IPS-15b (cell line): ENCODE measurements at regions not wholly inside any gene's neighbourhood (a gene's known extent, or its start where the extent isn't known, plus 50 kb on each side); places are given as distances from the start of the nearest gene placed in this dataset.

Source experiments
- H3K27me3 ChIP-seq: one replicate; pipeline ENCODE4 v1.6.1; 2013; ENCODE audit warnings: low read length; ENCODE audit not compliant: control insufficient read depth, insufficient read depth
- H3K36me3 ChIP-seq: one replicate; pipeline ENCODE4 v1.6.1; 2013; ENCODE audit warnings: low read length; ENCODE audit not compliant: control insufficient read depth, insufficient read depth
- H3K4me1 ChIP-seq: one replicate; pipeline ENCODE4 v1.6.1; 2013; ENCODE audit warnings: mild to moderate bottlenecking, low read length; ENCODE audit not compliant: control insufficient read depth, insufficient read depth
- H3K4me3 ChIP-seq: one replicate; pipeline ENCODE4 v1.5.1; 2013; ENCODE audit warnings: low read depth, low read length
- H3K9ac ChIP-seq: one replicate; pipeline ENCODE4 v1.6.1; 2013; ENCODE audit warnings: low read depth, mild to moderate bottlenecking, low read length
- H3K9me3 ChIP-seq: one replicate; pipeline ENCODE4 v1.6.1; 2013; ENCODE audit warnings: mild to moderate bottlenecking, low read length; ENCODE audit not compliant: control insufficient read depth, insufficient read depth

DNA sequence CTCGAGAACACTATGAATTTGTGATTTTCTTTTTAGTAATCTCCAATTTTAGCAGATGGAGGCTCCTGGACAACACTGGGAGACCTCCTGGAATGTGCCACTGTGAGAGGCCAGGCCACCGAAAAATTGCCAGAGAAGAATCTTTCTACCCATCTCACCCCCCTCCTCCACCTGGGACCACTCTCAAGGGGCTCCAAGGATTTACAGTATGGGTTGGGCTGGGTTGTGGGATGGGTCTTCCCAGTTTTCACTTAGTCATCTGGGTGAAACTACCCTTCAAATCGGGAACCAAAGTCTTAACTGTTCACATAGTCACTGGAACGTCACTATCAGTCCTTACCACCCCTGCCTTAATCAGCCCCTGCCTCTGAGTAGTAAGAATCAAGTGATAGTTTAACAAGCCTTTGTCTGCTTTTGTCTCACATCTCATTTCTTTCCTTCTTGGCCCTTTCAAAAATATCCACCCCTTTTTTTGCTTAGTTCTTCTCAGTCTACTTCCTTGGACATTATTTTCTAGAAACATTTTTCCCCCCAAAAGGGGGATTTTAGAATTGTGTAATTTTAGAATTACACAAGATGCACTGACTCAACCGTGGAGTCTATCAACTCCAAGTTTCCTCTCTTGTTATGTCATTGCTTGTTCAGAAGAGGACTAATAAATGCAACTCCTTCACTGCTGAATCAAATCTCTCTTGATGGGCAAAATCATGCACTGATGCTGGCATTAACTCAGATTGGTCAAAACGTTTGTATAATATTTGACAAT, 148.2 kb upstream of the MOCS1 start:
- H3K36me3 ChIP-seq: no peaks in the 10 kb centered on the region
- H3K9me3 ChIP-seq: no peaks in the 10 kb centered on the region
- no peaks in the 10 kb centered on the region for H3K27me3 ChIP-seq
- H3K9ac ChIP-seq: no peak overlapping the region
- no peak overlapping the region for H3K4me3 ChIP-seq
- H3K4me1 ChIP-seq: no peaks in the 10 kb centered on the region

GRCh38 chr6:40077736-40078135, 143.5 kb upstream of the MOCS1 start:
- Histone ChIP-seq H3K9me3 (no peaks in the 10 kb centered on the region), H3K4me1 (no peaks in the 10 kb centered on the region), H3K27me3 (no peaks in the 10 kb centered on the region), H3K36me3 (no peaks in the 10 kb centered on the region), H3K9ac (no peak overlapping the region), H3K4me3 (no peak overlapping the region)

DNA sequence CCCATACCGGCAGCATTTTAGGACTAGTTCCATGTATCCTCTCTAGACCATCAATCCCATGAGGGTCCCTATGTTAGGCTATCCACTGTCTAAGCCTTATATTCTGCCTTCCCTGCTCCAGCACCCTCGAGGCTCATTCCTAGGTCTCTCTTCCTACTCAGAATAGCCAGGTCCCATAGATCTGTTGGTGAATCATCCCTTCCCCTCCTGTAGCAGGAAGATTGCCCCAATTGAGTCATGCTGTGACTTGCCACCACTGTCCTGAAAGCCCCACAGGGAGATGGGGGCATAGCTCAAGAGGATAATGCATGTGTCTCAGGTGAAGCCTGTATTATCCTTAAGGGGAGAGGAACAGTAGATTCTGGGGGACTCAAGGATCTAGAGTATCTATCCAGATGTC, 143.1 kb upstream of the MOCS1 start:
- H3K4me3 ChIP-seq: no peak overlapping the region
- H3K4me1 ChIP-seq: no peaks in the 10 kb centered on the region
- H3K36me3 ChIP-seq: no peaks in the 10 kb centered on the region
- no peak overlapping the region for H3K9ac ChIP-seq
- H3K27me3 ChIP-seq: no peaks in the 10 kb centered on the region
- no peaks in the 10 kb centered on the region for H3K9me3 ChIP-seq

GRCh38 chr6:40075056-40075590, 140.9 kb upstream of the MOCS1 start:
- H3K27me3 ChIP-seq: no peaks in the 10 kb centered on the region
- H3K4me3 ChIP-seq: no peak overlapping the region
- no peaks in the 10 kb centered on the region for H3K36me3 ChIP-seq
- no peak overlapping the region for H3K9ac ChIP-seq
- H3K4me1 ChIP-seq: no peaks in the 10 kb centered on the region
- H3K9me3 ChIP-seq: no peaks in the 10 kb centered on the region

- Histone ChIP-seq H3K4me3 (no peak overlapping the region), H3K36me3 (no peaks in the 10 kb centered on the region), H3K27me3 (no peaks in the 10 kb centered on the region), H3K4me1 (no peaks in the 10 kb centered on the region), H3K9me3 (no peaks in the 10 kb centered on the region), H3K9ac (no peak overlapping the region)
Observed at GRCh38 chr6:40074306-40075055, 140.2 kb upstream of the MOCS1 start.

DNA sequence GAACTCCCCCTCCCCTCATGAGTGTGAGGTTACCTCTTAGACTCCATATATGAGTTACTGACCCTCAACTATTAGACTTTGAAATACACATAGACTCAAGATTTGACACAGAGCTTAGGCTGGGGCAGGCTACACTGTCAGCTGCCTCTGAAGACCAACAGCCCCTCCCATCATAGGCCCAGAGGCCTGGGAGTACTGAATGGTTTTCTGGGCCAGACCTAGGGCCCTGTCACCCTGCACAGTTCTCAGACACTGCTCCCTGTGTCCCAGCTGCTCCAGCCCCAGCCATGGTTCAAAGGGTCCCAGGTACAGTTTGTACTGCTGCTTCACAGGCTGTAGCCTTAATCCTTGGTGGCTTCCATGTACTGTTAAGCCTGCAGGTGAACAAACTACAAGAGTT, 132.1 kb upstream of the MOCS1 start:
- Histone ChIP-seq H3K9ac (no peak overlapping the region), H3K4me3 (no peak overlapping the region), H3K4me1 (no peaks in the 10 kb centered on the region)

DNA sequence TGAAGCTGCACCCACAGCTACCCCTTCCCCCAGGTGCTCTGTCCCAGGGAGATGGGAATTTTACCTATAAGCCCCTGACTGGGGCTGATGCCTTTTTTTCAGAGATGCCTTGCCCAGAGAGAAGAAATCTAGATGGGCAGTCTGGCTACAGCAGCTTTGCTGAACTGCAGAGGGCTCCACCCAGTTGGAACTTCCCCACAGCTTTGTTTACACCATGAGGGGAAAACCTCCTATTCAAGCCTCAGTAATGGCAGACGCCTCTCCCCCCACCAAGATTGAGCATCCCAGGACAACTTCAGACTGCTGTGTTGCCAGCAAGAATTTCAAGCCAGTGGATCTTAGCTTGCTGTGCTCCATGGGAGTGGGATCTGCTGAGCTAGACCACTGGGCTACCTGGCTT, 122.6 kb upstream of the MOCS1 start:
- no peaks in the 10 kb centered on the region for H3K27me3 ChIP-seq
- no peak overlapping the region for H3K4me3 ChIP-seq
- H3K9me3 ChIP-seq: peaks cover 2% of the 10 kb centered on the region
- no peaks in the 10 kb centered on the region for H3K4me1 ChIP-seq
- H3K9ac ChIP-seq: no peak overlapping the region
- no peaks in the 10 kb centered on the region for H3K36me3 ChIP-seq

More for the DNA sequence above, 132.1 kb upstream of the MOCS1 start:
- H3K36me3 ChIP-seq: no peaks in the 10 kb centered on the region
- H3K9me3 ChIP-seq: no peaks in the 10 kb centered on the region
- H3K27me3 ChIP-seq: no peaks in the 10 kb centered on the region

- no peaks in the 10 kb centered on the region for H3K36me3 ChIP-seq
- H3K4me1 ChIP-seq: no peaks in the 10 kb centered on the region
- H3K9ac ChIP-seq: no peak overlapping the region
- no peak overlapping the region for H3K4me3 ChIP-seq
- no peaks in the 10 kb centered on the region for H3K27me3 ChIP-seq
- peaks cover 2% of the 10 kb centered on the region for H3K9me3 ChIP-seq
Observed at GRCh38 chr6:40054602-40055001, 120.3 kb upstream of the MOCS1 start.

DNA sequence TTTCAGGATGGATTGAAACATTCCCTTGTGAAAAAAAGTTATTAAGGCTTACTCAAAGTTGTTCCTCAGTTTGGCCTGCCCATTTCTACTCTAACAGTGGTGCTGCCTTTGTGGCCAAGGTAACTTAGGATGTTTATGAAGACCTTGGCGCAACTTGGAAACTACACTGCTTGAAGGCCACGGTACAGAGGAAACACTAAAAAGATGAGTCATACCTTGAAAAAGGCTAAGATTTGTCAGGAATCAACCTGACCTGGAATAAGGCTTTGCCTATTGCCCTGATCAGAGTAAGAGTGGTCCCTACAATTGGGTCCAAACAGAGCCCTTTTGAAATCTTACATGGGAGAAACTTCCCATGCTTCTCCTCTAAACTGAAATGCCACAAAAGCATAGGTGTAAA, 119.9 kb upstream of the MOCS1 start:
- H3K27me3 ChIP-seq: no peaks in the 10 kb centered on the region
- H3K9ac ChIP-seq: no peak overlapping the region
- H3K9me3 ChIP-seq: peaks cover 2% of the 10 kb centered on the region
- no peaks in the 10 kb centered on the region for H3K4me1 ChIP-seq
- no peaks in the 10 kb centered on the region for H3K36me3 ChIP-seq
- no peak overlapping the region for H3K4me3 ChIP-seq

- H3K4me1 ChIP-seq: no peaks in the 10 kb centered on the region
- H3K9ac ChIP-seq: no peak overlapping the region
- H3K36me3 ChIP-seq: no peaks in the 10 kb centered on the region
- no peaks in the 10 kb centered on the region for H3K27me3 ChIP-seq
- peaks cover 2% of the 10 kb centered on the region for H3K9me3 ChIP-seq
- no peak overlapping the region for H3K4me3 ChIP-seq
Observed at GRCh38 chr6:40049128-40049527, 114.9 kb upstream of the MOCS1 start.

DNA sequence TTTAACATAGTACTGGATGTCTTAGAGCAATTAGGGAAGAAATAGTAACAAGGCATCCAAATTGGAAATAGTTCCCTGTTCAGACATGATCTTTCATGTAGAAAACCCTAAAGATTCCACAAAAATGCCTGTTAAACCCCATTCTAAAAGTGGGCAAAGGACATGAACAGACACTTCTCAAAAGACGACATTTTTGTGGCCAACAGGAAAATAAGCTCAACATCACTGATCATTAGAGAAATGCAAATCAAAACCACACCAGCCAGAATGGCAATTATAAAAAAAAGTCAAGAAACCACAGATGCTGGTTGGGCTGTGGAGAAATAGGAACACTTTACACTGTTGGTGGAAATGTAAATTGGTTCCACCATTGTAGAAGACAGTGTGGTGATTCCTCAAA, 109.9 kb upstream of the MOCS1 start:
- no peaks in the 10 kb centered on the region for H3K9me3 ChIP-seq
- H3K9ac ChIP-seq: no peak overlapping the region
- H3K4me1 ChIP-seq: no peaks in the 10 kb centered on the region
- H3K4me3 ChIP-seq: no peak overlapping the region
- no peaks in the 10 kb centered on the region for H3K27me3 ChIP-seq
- no peaks in the 10 kb centered on the region for H3K36me3 ChIP-seq

DNA sequence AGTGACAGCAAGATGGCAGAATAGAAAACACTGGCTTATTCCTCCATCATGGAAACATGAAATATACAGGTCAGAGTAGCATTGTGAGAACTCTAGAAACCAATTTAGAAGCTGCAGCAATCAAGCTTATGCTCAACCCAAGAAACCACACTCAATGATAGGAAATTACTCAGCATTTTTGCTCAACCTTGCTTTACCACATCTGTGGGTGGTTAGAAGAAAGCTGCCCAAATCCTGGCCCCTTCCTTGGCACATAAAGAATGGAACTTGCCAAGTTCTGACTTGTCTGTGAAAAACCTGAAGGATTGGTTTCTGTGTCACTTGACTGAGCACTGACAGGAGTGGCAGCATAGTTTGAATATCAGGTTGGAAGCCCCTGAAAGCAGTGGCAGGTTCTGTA, 108.0 kb upstream of the MOCS1 start:
- no peaks in the 10 kb centered on the region for H3K9me3 ChIP-seq
- no peak overlapping the region for H3K9ac ChIP-seq
- H3K36me3 ChIP-seq: no peaks in the 10 kb centered on the region
- H3K4me3 ChIP-seq: no peak overlapping the region
- no peaks in the 10 kb centered on the region for H3K4me1 ChIP-seq
- H3K27me3 ChIP-seq: no peaks in the 10 kb centered on the region
